ENCODE measurements at regions not wholly inside any gene's neighbourhood (a gene's known extent, or its start where the extent isn't known, plus 50 kb on each side); places are given as distances from the start of the nearest gene placed in this dataset.

GRCh38 chr1:234845097-234845660 lies 235.2 kb upstream of the IRF2BP2 start:
- Mint-ChIP-seq H3K9me3 (ENCODE audit: unreplicated experiment) (peaks cover 3% of the 10 kb centered on the region), H3K4me3 (ENCODE audit: unreplicated experiment) (no peak overlapping the region), H3K27ac (ENCODE audit: unreplicated experiment) (no peak overlapping the region), H3K27me3 (ENCODE audit: unreplicated experiment) (no peaks in the 10 kb centered on the region), H3K4me1 (ENCODE audit: low read depth, unreplicated experiment) (peaks cover 16% of the 10 kb centered on the region), H3K36me3 (ENCODE audit: unreplicated experiment) (no peaks in the 10 kb centered on the region)
- no peak for DNase-seq
- TF ChIP-seq CTCF (IDR thresholded peaks at IDR 0.05; ENCODE audit: partially characterized antibody, unreplicated experiment): no peak

GRCh38 chr1:234844479-234845031 lies 234.6 kb upstream of the IRF2BP2 start:
- no peak for TF ChIP-seq CTCF (IDR thresholded peaks at IDR 0.05; ENCODE audit: partially characterized antibody, unreplicated experiment)
- no peak for DNase-seq
- peaks cover 16% of the 10 kb centered on the region for H3K4me1 Mint-ChIP-seq (ENCODE audit: low read depth, unreplicated experiment)
- no peaks in the 10 kb centered on the region for H3K36me3 Mint-ChIP-seq (ENCODE audit: unreplicated experiment)
- H3K9me3 Mint-ChIP-seq (ENCODE audit: unreplicated experiment): peaks cover 3% of the 10 kb centered on the region
- no peak overlapping the region for H3K4me3 Mint-ChIP-seq (ENCODE audit: unreplicated experiment)
- H3K27ac Mint-ChIP-seq (ENCODE audit: unreplicated experiment): no peak overlapping the region
- no peaks in the 10 kb centered on the region for H3K27me3 Mint-ChIP-seq (ENCODE audit: unreplicated experiment)

GRCh38 chr1:234843946-234844345 lies 234.0 kb upstream of the IRF2BP2 start:
- Mint-ChIP-seq H3K27ac (ENCODE audit: unreplicated experiment) (no peak overlapping the region), H3K4me3 (ENCODE audit: unreplicated experiment) (no peak overlapping the region), H3K27me3 (ENCODE audit: unreplicated experiment) (no peaks in the 10 kb centered on the region), H3K4me1 (ENCODE audit: low read depth, unreplicated experiment) (peaks cover 16% of the 10 kb centered on the region), H3K36me3 (ENCODE audit: unreplicated experiment) (no peaks in the 10 kb centered on the region), H3K9me3 (ENCODE audit: unreplicated experiment) (peaks cover 3% of the 10 kb centered on the region)
- TF ChIP-seq CTCF (IDR thresholded peaks at IDR 0.05; ENCODE audit: partially characterized antibody, unreplicated experiment): no peak
- DNase-seq: no peak

- H3K4me1 Mint-ChIP-seq (ENCODE audit: low read depth, unreplicated experiment): peaks cover 16% of the 10 kb centered on the region
- DNase-seq: no peak
- H3K9me3 Mint-ChIP-seq (ENCODE audit: unreplicated experiment): peaks cover 3% of the 10 kb centered on the region
- H3K36me3 Mint-ChIP-seq (ENCODE audit: unreplicated experiment): no peaks in the 10 kb centered on the region
- H3K27me3 Mint-ChIP-seq (ENCODE audit: unreplicated experiment): no peaks in the 10 kb centered on the region
- no peak overlapping the region for H3K4me3 Mint-ChIP-seq (ENCODE audit: unreplicated experiment)
- no peak overlapping the region for H3K27ac Mint-ChIP-seq (ENCODE audit: unreplicated experiment)
- TF ChIP-seq CTCF (IDR thresholded peaks at IDR 0.05; ENCODE audit: partially characterized antibody, unreplicated experiment): no peak
Measured at GRCh38 chr1:234842726-234843641, 233.0 kb upstream of the IRF2BP2 start.
